HG02588 (cell line): ENCODE measurements at regions not wholly inside any gene's neighbourhood (a gene's known extent, or its start where the extent isn't known, plus 50 kb on each side); places are given as distances from the start of the nearest gene placed in this dataset.

Experiments used
- ATAC-seq: cut with Tn5 transposase; IDR thresholded peaks from one replicate; pipeline ENCODE4 v1.9.1; 2021; ENCODE audit warnings: mild to moderate bottlenecking, moderate library complexity; ENCODE audit not compliant: unreplicated experiment

DNA sequence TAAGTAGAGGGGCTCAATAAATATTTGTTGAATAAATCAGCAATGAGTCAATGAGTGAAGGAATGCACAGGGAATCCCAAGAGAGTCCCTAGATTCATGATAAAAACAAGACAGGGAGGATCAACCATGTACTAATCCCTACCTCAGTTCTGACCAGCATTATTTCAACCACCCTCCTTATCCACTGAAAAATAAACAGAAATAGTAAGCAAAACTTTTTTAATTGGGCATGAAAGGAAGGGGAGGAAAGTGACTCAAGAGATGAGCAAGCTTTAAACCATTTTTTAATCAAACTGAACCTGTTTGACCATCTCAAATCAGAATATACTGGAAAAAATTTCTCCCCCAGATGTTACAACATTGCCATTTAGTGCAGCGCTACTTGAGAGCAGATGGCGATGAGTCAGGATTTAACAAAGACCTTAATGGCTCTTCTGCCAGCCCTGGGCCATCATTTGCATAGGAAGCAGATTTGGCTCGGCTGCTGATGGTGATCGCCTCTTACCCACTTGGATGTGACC, 194.8 kb upstream of the SLC30A5 start:
- no peak for ATAC-seq

DNA sequence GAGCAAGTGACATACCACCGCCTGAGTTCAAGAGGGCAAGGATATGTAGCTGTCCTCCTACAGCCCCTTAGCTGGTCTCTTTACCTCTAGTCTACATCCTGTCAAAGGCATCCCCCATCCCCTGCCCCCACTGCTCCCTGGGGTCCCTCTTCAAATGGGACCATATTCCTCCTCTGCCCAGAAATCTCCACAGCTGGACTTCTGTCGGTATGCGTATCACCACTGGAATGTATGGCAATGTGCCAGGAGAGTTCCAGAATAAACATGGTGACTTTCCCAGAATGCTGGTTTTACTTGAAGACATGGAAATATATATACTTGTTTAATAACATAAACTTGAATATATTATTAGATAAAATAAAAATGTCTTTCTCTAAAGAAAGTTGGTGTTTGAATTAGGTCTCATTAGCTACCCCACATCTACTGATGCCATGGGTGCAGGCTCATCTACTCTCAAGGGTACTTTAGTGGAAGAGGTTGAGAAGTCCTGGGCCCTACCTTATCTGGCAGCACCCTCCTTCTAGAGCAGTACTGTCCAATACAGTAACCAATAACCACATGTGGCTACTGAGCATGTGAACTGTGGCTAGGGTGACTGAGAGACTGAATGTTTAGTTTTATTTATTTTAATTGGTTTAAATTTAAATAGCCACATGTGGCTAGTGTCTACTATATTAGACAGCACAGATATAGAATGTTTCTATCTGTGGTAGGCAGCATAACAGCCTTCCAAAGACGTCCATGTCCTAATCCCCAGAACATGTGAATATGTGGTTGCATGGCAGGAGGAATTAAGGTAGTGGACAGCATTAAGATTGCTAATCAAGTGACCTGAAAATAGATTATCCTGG, 181.7 kb upstream of the SLC30A5 start:
- no peak for ATAC-seq

DNA sequence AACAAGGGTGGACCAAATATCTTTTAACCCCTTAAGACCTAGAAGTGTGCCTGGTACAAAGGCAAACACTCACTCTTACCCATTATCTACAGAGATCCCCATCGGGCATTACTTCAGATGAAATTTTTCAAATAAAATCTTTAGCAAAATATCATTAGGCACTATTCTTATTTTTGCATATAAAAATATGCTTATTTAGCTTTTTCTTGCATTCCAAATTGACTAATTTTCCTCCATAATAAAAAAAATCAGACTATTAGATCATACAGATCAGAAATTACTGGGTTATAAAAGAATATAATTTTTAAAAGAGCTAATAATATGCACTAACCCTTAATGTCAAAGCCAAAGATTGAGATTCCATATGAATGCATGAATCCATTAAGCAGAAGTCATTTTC, 178.7 kb upstream of the SLC30A5 start:
- no peak for ATAC-seq

DNA sequence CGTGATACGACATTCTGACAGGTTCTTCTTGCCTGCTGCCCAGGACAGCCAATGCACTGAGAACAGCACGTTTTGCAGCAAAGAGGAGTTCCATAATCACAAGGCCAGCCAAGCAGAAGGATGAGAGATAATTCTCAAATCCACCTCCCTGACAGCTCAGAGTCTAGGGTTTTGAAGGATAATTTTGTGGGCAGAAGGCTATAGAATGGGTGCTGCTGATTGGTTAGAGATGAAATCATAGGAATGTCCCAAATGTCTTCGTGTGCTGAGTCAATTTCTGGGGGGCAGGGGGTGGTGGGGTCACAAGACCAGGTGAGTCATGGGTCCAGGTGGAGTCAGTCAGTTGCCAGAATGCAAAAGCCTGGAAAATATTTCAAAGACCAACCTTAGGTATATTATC, 175.5 kb upstream of the SLC30A5 start:
- no peak for ATAC-seq

DNA sequence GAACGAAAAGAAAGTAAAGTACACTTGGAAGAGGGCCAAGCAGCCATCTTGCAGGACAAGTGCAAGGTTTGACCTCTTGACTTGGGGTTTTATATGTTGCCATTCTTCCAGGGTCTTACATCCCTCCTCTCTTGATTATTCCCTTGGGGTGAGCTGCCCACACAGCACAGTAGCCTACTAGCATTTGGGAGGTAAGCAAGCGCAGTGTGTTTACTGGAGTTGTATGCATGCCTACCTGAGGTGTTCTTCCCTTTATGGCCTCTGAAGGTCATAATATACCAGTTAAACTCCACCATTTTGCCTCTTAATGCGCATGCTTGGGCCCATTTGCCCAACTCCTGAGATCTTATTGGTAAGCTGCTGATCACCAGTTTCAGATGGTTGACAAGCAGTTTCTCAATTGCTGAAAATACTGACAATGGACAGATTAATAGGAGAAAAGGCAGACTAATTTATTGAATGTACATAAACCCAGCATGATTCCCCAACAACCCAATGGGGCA, 173.8 kb upstream of the SLC30A5 start:
- no peak for ATAC-seq

DNA sequence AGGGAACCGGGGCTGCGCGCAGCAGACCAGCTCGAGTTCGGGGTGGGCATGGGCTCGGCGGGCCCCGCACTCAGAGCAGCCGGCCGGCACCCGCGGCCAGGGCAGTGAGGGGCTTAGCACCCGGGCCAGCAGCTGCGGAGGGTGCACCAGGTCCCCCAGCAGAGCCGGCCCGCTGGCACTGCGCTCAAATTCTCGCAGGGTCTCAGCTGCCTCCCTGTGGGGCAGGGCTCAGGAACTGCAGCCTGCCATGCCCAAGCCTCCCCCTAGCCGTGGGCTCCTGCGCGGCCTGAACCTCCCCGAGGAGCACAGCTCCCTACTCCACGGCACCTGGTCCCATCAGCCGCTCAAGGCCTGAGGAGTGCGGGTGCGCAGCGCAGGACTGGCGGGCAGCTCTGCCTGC, 172.9 kb upstream of the SLC30A5 start:
- ATAC-seq: no peak

DNA sequence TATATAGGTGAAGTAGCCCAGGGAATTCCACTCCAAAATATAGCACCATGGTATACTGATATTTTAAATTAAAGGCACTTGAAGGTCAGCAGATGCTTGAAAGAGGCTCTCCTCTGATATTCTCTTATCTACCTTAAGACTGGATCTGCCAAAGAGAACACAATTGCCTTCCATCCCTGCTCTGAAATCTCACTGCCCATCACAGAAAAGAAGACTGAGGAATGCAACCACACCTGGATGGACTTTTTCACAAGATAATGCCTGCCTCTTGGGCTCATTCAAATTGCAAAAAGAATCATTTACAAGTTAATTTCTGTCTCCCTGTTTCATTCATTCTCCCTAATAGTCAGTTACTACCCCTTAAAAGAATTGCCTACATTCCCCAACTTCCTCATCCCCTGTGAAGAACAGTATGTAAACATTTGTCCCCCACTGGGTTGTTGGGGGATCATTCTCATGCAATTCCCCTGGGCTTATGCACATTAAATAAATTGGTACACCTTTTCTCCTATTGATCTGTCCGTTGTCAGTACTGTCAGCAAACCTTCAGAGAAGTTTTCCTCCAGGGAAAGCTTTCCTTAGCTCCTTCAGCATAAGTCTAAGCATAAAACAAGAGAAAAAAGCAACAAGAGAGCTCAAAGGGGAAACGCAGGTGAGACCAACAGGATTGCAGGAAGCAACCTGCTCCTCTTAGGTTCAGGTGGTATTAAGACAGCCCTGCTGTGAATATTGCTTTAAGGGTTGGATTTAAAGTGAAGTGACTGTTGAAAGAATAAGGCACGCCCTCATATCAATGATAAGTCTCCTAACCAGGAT, 171.4 kb upstream of the SLC30A5 start:
- no peak for ATAC-seq

DNA sequence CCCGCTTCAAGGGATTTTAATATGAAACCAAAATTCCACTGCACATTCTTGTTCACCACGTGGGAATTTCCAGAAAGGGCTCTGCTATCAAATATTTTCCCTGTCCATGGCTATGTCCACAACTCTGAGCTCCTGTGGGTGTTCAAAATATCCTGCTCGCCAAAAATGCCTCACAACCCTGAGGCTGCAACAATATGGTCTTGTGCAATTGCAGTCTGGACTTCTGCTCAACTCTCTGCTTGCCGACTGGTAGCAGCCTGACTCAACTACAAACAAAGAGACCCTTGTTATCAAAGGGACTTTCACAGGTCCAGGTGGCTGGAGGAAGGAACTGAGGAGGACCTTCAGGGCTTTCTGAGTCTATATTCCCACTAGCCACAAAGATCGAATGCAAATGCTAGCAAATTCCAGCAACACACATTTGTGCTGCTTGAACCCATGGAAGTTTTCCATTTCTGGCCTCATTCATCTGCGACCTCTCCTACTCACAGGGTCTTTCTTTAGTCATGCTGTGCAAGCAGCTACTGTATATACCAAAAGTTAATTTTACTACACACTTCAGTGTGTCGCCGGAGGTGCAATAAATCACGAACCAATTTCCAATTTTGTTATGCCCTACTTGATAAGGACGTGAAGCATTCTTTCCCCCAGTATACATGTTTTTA, 169.2 kb upstream of the SLC30A5 start:
- ATAC-seq: no peak

DNA sequence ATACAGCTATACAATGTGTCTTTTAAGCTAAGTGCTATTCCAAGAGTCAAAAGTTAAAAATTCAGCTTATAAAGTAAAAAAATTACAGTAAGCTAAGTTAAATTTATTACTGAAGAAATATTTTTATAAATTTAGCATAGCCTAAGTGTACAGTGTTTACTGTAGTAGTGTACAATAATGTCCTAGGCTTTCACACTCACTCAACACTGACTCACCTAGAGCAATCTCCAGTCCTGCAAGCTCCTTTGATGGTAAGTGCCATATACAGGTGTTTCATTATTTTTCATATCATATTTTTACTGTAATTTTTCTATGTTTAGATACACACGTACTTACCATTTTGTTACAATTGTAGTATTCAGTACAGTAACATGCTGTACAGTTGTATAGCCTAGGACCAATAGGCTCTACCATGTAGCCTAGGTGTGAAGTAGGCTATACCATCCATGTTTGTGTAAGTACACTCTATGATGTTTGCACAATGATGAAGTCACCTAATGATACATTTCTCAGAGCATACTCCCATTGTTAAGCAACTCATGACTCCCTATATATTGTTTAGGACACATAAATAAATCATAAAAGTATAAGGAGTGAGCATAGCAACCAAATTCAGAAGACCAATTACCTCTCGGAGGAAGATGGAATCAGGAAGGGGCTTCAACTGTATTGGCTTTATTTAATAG, 165.1 kb upstream of the SLC30A5 start:
- no peak for ATAC-seq

DNA sequence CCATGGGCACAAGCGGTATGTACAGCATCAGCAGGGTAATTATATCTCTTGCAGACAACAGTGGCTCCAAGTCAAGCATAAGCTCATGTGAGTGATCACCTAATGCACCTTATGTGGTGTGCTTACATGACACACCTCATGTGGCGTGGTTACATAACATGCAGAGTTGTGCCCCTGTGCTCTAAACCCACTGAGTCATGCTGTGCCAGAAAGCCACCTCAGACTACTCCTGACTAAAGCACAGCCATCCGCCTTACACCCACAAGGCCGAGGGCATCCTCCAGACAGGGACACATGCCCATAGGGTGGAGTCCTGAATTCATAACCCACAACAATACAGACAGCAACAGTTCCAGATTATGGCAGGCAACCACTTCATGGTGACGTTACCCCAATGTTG, 163.7 kb upstream of the SLC30A5 start:
- ATAC-seq: no peak

DNA sequence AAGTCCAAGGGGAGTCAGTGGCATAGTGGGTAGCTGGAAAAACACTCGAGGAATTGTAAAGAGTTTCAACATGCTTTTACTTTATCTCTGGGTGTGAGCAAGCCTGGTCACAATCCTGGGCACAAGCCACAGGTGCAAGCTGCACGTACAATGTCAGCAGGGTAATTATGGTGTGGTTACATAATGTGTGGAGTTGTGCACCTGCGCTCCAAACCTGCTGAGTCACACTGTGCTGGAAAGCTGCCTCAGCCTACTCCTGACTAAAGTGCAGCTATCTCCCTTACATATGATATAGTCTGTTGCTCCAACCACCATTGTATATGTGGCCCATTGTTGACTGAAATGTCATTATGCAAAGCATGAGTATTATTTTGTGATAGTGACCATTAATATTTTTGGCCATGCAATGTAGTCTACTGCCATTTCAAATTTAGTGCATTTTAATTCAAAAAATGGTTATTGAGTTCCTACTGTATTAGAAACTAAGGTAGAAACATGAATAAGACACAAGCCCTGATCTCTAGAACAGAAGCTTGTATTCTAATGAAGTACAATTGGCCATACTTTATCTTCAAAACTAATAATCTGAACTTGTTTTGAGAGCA, 160.9 kb upstream of the SLC30A5 start:
- no peak for ATAC-seq

DNA sequence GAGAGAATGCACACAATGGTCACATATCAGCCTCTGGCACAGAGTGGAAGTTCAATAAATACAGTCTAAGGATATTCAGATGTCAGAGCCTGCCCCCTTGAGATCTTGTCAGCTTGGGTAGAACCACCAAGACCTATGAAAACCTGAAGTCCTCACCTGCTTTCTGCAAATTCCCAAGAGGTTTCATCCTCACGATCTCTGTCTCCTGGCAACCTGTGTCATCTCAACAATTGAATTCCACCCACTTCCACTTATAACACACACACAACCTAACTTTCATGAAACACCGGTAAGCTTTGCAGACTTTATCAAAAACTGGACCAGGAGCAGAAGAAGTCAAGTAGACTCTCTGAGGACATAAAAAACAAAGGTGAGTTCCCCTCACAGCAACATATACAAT, 151.6 kb upstream of the SLC30A5 start:
- ATAC-seq: no peak

DNA sequence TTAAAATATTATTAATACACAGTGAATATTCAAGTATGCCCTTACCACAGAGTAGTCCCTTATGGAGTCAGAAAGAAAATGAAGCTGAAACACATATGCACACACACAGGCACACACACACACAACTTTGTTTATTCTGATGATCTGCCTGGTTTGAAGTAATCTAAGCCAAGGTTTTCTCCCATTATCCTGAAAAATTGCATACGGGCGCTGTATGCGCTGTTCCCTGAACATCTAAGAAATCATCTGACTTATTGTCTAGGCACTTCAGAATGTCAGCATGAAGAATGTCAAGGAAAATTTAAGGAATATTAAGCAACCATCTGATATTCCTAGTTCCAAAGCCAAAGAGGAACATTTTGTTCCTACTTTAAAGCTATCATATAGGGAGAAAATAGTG, 147.1 kb upstream of the SLC30A5 start:
- no peak for ATAC-seq

DNA sequence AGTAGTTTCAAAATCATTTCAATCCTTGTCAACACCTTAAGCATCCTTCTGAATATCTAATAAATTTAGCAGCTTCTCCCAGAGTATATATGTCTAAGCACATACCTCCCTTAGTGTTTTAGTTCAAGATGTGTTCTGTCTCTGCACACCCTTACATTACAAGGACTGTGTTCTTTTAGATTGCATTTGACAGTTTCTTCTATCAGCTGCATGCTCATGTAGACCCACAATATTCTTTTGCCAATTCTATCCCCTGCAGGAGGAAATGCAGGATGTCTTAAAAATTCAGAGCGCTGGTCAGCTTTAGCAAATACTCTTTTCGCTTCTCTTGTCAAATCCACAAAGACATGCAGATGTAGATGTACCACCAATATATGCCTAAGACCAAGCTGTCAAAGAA, 145.8 kb upstream of the SLC30A5 start:
- no peak for ATAC-seq

DNA sequence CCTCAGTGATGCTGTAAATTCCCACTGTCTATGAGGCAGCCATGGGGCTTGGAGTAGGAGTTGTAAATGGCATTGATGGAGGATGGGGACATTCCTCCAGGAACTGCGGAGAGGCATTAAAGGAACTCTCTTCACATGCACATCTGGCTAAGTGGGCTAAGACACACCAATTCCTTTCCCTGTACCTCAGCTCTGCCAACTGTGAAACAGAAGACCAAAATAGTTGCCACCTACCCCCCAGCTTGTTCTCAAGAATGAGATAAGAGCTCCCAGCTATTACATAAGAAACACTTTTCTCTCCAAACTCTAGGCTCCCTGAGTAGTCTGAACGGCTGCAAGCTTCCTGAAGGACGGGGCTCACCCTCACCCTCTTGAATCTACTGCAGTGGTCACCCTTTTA, 144.6 kb upstream of the SLC30A5 start:
- ATAC-seq: no peak

DNA sequence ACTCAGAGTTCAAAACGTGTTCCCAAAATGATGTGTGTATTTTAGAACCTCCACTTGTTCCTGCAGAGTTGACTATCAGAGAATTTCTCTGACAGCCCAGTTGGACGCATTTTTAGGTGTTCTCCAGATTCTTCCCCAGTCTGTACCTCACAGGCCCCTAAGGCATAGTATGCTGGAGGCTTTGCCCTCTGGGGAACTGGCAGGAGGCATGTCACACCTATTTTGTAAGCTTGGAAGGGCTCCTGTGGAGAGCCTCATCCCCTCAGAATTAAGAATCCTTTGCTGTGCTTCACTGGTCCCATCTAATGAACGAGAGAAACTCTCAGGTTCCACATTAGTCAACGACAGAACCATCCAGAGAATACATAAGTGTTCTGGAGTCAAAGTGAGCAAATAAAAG, 144.1 kb upstream of the SLC30A5 start:
- ATAC-seq: no peak

DNA sequence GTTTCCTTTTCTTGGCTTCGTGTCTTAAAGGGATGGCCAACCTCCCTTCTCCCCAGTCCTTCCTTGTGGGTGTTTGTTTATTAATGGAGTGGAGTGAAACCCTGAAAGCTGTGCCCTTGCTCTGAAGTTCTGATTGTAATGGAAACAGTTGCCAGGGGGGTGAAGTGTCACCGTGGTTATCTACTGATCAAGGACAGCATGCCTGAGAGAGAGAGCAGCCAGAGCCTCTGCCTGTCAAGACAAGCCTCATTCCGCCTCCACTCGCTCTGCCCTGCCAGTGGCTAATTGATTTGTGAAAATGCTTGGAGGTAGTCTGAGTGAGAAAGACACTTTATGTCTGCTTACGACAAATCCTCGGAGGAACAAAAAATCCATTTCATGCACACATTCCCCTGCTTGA, 143.7 kb upstream of the SLC30A5 start:
- ATAC-seq: no peak

DNA sequence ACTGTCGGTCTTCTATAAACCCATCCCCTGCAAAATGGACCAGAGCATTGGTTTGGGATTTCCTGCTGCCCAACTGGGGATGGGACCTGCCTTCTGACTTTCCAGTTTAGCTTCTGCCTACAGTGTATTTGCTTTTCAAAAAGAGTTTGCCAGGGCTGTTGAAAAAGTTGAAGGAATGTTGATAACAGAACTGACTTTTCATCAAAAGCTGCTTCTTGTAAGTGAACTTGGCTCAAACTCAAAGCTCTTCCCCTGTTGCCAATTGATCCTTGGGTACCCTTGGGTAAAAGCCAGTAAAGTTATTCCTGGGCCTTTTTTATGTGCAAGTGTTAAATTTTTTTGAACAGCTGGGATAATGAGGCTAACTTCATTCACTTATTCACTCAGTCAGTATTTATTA, 142.9 kb upstream of the SLC30A5 start:
- ATAC-seq: no peak

DNA sequence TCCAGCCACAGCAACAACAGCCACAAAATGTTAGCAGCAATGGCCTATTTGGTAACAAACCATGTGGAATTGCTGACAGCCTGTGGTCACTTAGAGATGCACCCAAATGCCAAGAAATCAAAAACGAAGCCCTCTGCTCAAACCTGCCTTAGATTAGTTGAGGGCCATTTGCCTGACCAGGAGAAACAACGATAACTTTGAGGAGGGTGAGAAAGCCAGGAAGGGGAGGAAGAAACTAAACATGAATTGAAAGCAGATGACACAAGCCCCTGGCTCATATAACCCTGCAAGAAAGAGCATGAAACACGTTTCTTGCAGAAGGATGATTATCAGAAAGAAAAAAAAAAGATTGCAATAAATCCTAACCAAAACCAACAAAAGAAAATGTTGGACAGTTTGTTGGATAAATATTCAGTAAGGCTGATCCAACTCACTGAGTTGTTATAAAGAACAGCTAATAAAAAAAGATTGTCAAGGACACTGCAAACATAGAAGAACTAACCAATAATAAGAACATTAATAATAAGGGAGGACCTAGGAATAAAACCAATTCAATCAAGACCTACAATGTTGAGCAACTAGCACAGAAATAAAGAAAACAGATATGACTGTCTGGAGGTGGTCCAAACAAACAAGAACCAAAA, 140.5 kb upstream of the SLC30A5 start:
- no peak for ATAC-seq
